ENCODE measurements at regions not wholly inside any gene's neighbourhood (a gene's known extent, or its start where the extent isn't known, plus 50 kb on each side); places are given as distances from the start of the nearest gene placed in this dataset.

DNA sequence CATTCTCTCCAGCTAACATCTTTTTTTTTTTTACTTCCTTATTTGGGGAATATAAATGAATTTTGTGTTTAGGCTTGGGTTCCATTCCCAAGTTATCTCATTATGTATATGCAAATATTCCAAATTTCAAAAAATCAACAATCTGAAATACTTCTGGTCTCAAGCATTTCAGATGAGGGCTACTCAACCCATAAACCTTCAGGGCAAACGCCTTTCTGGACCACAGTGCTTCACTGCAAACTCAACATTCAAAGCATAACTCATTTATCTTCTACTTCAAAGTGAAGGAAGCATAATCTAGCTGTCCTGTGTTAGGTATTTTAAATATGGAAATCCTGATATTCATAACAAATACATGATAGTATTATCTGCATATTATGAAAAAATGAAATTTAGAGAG lies 161.7 kb upstream of the PGR start:
- H3K27ac ChIP-seq (ENCODE audit: insufficient read depth, low read depth, low read length), result no peak overlapping the region
- H3K27me3 ChIP-seq (ENCODE audit: control insufficient read depth in 2 of 2, insufficient read depth in 2 of 2, low read length in 2 of 2), result no peaks in the 10 kb centered on the region
- dilution Hi-C loops (cut with MboI; ENCODE audit: extremely low pct_ligation_motif_present, low sequenced_read_pairs), result no loop called here
- no peaks in the 10 kb centered on the region for H3K9me1 ChIP-seq (replicated peaks; ENCODE audit: control insufficient read depth, extremely low read depth, insufficient read depth, low read length)
- no peak overlapping the region for H3K4me3 ChIP-seq (replicated peaks in 1 of 3; ENCODE audit: insufficient read depth in 1 of 3, low read depth in 1 of 3, low read length in 3 of 3)
- no peaks in the 10 kb centered on the region for H4K20me1 ChIP-seq (replicated peaks; ENCODE audit: control insufficient read depth, extremely low read depth, insufficient read depth, low read length)
- intact Hi-C loops (cut with micrococcal nuclease), result no loop called here
- no peaks in the 10 kb centered on the region for H3K79me2 ChIP-seq (ENCODE audit: control insufficient read depth, insufficient read depth, low read length)
- H3K9ac ChIP-seq (replicated peaks; ENCODE audit: extremely low read depth, insufficient read depth, low read length), result no peak overlapping the region
- FAIRE-seq, result no peak
- no TSS peak for BruUV-seq (replicated peaks)
- H2AFZ ChIP-seq (ENCODE audit: low read depth, low read length), result no peak overlapping the region
- no peaks in the 10 kb centered on the region for H3K36me3 ChIP-seq (ENCODE audit: control insufficient read depth in 2 of 2, extremely low read depth in 1 of 2, insufficient read depth in 2 of 2, low read length in 2 of 2)
- TF ChIP-seq JUN (IDR thresholded peaks at IDR 0.05; ENCODE audit: borderline replicate concordance, insufficient read depth, insufficient read length, low read depth) (no peak), POLR2AphosphoS5 (IDR thresholded peaks at IDR 0.05; ENCODE audit: insufficient read depth, low read depth, low read length) (no peak), EZH2 (IDR thresholded peaks at IDR 0.05; ENCODE audit: borderline replicate concordance, low read depth, low read length, severe bottlenecking) (no peak), MYC (IDR thresholded peaks at IDR 0.05; ENCODE audit: low read depth, low read length) (no peak), POLR2A (IDR thresholded peaks at IDR 0.05; ENCODE audit: low read depth, low read length) (no peak), GATA2 (IDR thresholded peaks at IDR 0.05; ENCODE audit: insufficient read depth, insufficient read length, low read depth, low read length) (no peak), FOS (IDR thresholded peaks at IDR 0.05; ENCODE audit: borderline replicate concordance, insufficient read depth, low read length) (no peak)
- TF ChIP-seq, protein P1, sequence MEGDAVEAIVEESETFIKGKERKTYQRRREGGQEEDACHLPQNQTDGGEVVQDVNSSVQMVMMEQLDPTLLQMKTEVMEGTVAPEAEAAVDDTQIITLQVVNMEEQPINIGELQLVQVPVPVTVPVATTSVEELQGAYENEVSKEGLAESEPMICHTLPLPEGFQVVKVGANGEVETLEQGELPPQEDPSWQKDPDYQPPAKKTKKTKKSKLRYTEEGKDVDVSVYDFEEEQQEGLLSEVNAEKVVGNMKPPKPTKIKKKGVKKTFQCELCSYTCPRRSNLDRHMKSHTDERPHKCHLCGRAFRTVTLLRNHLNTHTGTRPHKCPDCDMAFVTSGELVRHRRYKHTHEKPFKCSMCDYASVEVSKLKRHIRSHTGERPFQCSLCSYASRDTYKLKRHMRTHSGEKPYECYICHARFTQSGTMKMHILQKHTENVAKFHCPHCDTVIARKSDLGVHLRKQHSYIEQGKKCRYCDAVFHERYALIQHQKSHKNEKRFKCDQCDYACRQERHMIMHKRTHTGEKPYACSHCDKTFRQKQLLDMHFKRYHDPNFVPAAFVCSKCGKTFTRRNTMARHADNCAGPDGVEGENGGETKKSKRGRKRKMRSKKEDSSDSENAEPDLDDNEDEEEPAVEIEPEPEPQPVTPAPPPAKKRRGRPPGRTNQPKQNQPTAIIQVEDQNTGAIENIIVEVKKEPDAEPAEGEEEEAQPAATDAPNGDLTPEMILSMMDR (IDR thresholded peaks at IDR 0.05; ENCODE audit: extremely low read depth in 1 of 2, insufficient read depth in 1 of 2, low read depth in 1 of 2, low read length in 2 of 2), result no peak
- TF ChIP-seq, protein P2, sequence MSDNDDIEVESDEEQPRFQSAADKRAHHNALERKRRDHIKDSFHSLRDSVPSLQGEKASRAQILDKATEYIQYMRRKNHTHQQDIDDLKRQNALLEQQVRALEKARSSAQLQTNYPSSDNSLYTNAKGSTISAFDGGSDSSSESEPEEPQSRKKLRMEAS (IDR thresholded peaks at IDR 0.05; ENCODE audit: insufficient read depth, insufficient read length), result no peak
- H3K4me1 ChIP-seq (ENCODE audit: control insufficient read depth, extremely low read depth, insufficient read depth, low read length), result no peaks in the 10 kb centered on the region
- no peak for DNase-seq (ENCODE audit: low read depth, low spot score)
- no peak overlapping the region for H3K4me2 ChIP-seq (ENCODE audit: insufficient read depth, low read length)
- H3K9me3 ChIP-seq (replicated peaks; ENCODE audit: control insufficient read depth, insufficient read depth, low read length), result peaks cover 6% of the 10 kb centered on the region
- POLR2A ChIA-PET, result no interaction called here
- CTCF ChIA-PET, result no interaction called here
